ENCODE measurements at regions not wholly inside any gene's neighbourhood (a gene's known extent, or its start where the extent isn't known, plus 50 kb on each side); places are given as distances from the start of the nearest gene placed in this dataset.

GRCh38 chr4:87717276-87718031, 67.4 kb downstream of the DMP1 start:
- DNase-seq (ENCODE audit: low read depth, low spot score) (no peak), ATAC-seq (no peak)
- ChIA-PET POLR2A (no interaction called here), RAD21 (ENCODE audit: low non-redundant PET in 1 of 2, low total read pairs in 2 of 2, uncharacterized antibody in 2 of 2, unreplicated experiment in 2 of 2) (no interaction called here), CTCF (no interaction called here)
- intact Hi-C loops (cut with micrococcal nuclease) = no loop called here
- Histone ChIP-seq H3K79me2 (ENCODE audit: insufficient read depth, low read length) (no peaks in the 10 kb centered on the region), H3K9me2 (ENCODE audit: insufficient read depth) (no peaks in the 10 kb centered on the region), H3K4me2 (ENCODE audit: low read length) (no peak overlapping the region), H3K9me3 (ENCODE audit: control insufficient read depth in 1 of 2, insufficient read depth in 1 of 2, low read depth in 1 of 2, low read length in 2 of 2) (no peaks in the 10 kb centered on the region), H3K4me3 (replicated peaks in 1 of 2; ENCODE audit: low read depth in 1 of 2, low read length in 2 of 2) (no peak overlapping the region), H3K4me1 (ENCODE audit: control insufficient read depth in 1 of 2, insufficient read depth in 2 of 2, low read length in 2 of 2) (no peaks in the 10 kb centered on the region), H3K9ac (ENCODE audit: low read length) (no peak overlapping the region), H2AFZ (ENCODE audit: low read depth, low read length, poor library complexity, severe bottlenecking) (no peak overlapping the region), H3K36me3 (ENCODE audit: control insufficient read depth in 1 of 2, insufficient read depth in 2 of 2, low read length in 2 of 2) (no peaks in the 10 kb centered on the region), H4K20me1 (ENCODE audit: insufficient read depth) (no peaks in the 10 kb centered on the region), H3K27me3 (ENCODE audit: insufficient read depth, low read length) (no peaks in the 10 kb centered on the region), H3K27ac (ENCODE audit: low read depth, low read length) (no peak overlapping the region)
- BruUV-seq (replicated peaks) = no TSS peak
- TF ChIP-seq POLR2A (IDR thresholded peaks at IDR 0.05; ENCODE audit: borderline replicate concordance, extremely low read depth, insufficient read depth, insufficient read length) (no peak), FOSL1 (IDR thresholded peaks at IDR 0.05; ENCODE audit: low read depth) (no peak), CEBPB (IDR thresholded peaks at IDR 0.05; ENCODE audit: low read depth) (no peak), TCF7L2 (IDR thresholded peaks at IDR 0.05; ENCODE audit: borderline replicate concordance, extremely low read depth, insufficient read depth, insufficient read length) (no peak), CTCF (IDR thresholded peaks at IDR 0.05 in 2 of 3, conservative IDR thresholded peaks at IDR 0.05 in 1 of 3; ENCODE audit: borderline replicate concordance in 1 of 3, insufficient read depth in 1 of 3, low read depth in 2 of 3, low read length in 2 of 3) (no peak), EZH2 (IDR thresholded peaks at IDR 0.05) (no peak), POLR2AphosphoS5 (IDR thresholded peaks at IDR 0.05; ENCODE audit: low read depth, low read length) (no peak), MAX (IDR thresholded peaks at IDR 0.05) (no peak), ELF1 (IDR thresholded peaks at IDR 0.05; ENCODE audit: borderline replicate concordance, low read depth) (no peak), ATF3 (IDR thresholded peaks at IDR 0.05) (no peak), CBX3 (IDR thresholded peaks at IDR 0.05; ENCODE audit: low read depth) (no peak), SP1 (IDR thresholded peaks at IDR 0.05; ENCODE audit: low read depth) (no peak), SRF (IDR thresholded peaks at IDR 0.05; ENCODE audit: low read depth) (no peak), EZH2phosphoT487 (IDR thresholded peaks at IDR 0.05; ENCODE audit: borderline replicate concordance) (no peak), SIN3A (IDR thresholded peaks at IDR 0.05; ENCODE audit: low read depth) (no peak), YY1 (IDR thresholded peaks at IDR 0.05; ENCODE audit: extremely low read depth, insufficient replicate concordance, low read depth, low read length) (no peak), EGR1 (IDR thresholded peaks at IDR 0.05; ENCODE audit: low read depth) (no peak), REST (IDR thresholded peaks at IDR 0.05; ENCODE audit: low read depth) (no peak)
- TF ChIP-seq, protein P1, sequence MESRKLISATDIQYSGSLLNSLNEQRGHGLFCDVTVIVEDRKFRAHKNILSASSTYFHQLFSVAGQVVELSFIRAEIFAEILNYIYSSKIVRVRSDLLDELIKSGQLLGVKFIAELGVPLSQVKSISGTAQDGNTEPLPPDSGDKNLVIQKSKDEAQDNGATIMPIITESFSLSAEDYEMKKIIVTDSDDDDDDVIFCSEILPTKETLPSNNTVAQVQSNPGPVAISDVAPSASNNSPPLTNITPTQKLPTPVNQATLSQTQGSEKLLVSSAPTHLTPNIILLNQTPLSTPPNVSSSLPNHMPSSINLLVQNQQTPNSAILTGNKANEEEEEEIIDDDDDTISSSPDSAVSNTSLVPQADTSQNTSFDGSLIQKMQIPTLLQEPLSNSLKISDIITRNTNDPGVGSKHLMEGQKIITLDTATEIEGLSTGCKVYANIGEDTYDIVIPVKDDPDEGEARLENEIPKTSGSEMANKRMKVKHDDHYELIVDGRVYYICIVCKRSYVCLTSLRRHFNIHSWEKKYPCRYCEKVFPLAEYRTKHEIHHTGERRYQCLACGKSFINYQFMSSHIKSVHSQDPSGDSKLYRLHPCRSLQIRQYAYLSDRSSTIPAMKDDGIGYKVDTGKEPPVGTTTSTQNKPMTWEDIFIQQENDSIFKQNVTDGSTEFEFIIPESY (IDR thresholded peaks at IDR 0.05; ENCODE audit: extremely low read depth, insufficient replicate concordance, low read length) = no peak

All from HCT116 (cell line).